GM23338 (cell line): ENCODE measurements at regions not wholly inside any gene's neighbourhood (a gene's known extent, or its start where the extent isn't known, plus 50 kb on each side); places are given as distances from the start of the nearest gene placed in this dataset.

ENCODE experiments used
- ATAC-seq: fragments of 200-7000 bp; cut with Tn5 transposase; 3 replicates; pipeline ENCODE4 v1.9.1; 2020
- DNase-seq: peaks from one replicate; pipeline ENCODE4 v3.0.0-alpha.2; 2015; ENCODE audit warnings: low spot score
- H2AFZ ChIP-seq: fragments of 200-600 bp; sonication (generic); 2 replicates; pipeline ENCODE4 v1.8.0; 2016; ENCODE audit warnings: antibody characterized with exemption, mild to moderate bottlenecking, moderate library complexity
- H3F3A ChIP-seq: fragments of 200-600 bp; sonication (generic); replicated peaks from 2 replicates; pipeline ENCODE4 v1.8.0; 2017; ENCODE audit warnings: antibody characterized with exemption, mixed run types, low read depth
- H3K27ac ChIP-seq: fragments of 200-600 bp; sonication (generic); 2 replicates; pipeline ENCODE4 v1.6.1; 2016; ENCODE audit warnings: low read depth
- H3K27me3 ChIP-seq: fragments of 200-600 bp; sonication (generic); 2 replicates; pipeline ENCODE4 v1.8.0; 2016; ENCODE audit warnings: mild to moderate bottlenecking, mixed run types, moderate library complexity; ENCODE audit not compliant: insufficient read depth
- H3K36me3 ChIP-seq: fragments of 200-600 bp; sonication (generic); 2 replicates; pipeline ENCODE4 v1.8.0; 2016; ENCODE audit warnings: mild to moderate bottlenecking; ENCODE audit not compliant: insufficient read depth
- H3K4me1 ChIP-seq: fragments of 200-600 bp; sonication (generic); 2 replicates; pipeline ENCODE4 v1.8.0; 2016; ENCODE audit warnings: mild to moderate bottlenecking, moderate library complexity; ENCODE audit not compliant: insufficient read depth
- H3K4me2 ChIP-seq: fragments of 200-600 bp; sonication (generic); 2 replicates; pipeline ENCODE4 v1.7.1; 2017; ENCODE audit warnings: mixed run types
- H3K4me3 ChIP-seq: fragments of 200-600 bp; sonication (generic); 2 replicates; pipeline ENCODE4 v1.6.1; 2016; ENCODE audit warnings: mixed run types
- H3K79me2 ChIP-seq: fragments of 200-600 bp; sonication (generic); replicated peaks from 2 replicates; pipeline ENCODE4 v1.8.0; 2017; ENCODE audit warnings: mild to moderate bottlenecking; ENCODE audit not compliant: insufficient read depth
- H3K9me2 ChIP-seq: fragments of 200-600 bp; sonication (generic); 2 replicates; pipeline ENCODE4 v1.8.0; 2017; ENCODE audit not compliant: insufficient read depth
- H4K20me1 ChIP-seq: fragments of 200-600 bp; sonication (generic); replicated peaks from 2 replicates; pipeline ENCODE4 v1.8.0; 2017; ENCODE audit warnings: mild to moderate bottlenecking; ENCODE audit not compliant: insufficient read depth
- H3K27ac Mint-ChIP-seq: 2 replicates; pipeline ENCODE4 v1.8.0; 2020; ENCODE audit warnings: inconsistent platforms, mild to moderate bottlenecking, moderate library complexity, mixed read lengths
- H3K27me3 Mint-ChIP-seq: 3 replicates; pipeline ENCODE4 v1.8.0; 2022; ENCODE audit warnings: low read depth, mild to moderate bottlenecking, moderate library complexity, mixed read lengths, inconsistent platforms; ENCODE audit not compliant: insufficient read depth, poor library complexity
- H3K36me3 Mint-ChIP-seq: 3 replicates; pipeline ENCODE4 v1.8.0; 2021; ENCODE audit warnings: low read depth, mild to moderate bottlenecking, inconsistent platforms, moderate library complexity, mixed read lengths
- H3K4me1 Mint-ChIP-seq: 3 replicates; pipeline ENCODE4 v1.8.0; 2020; ENCODE audit warnings: mild to moderate bottlenecking, inconsistent platforms, mixed read lengths
- H3K4me3 Mint-ChIP-seq: 3 replicates; pipeline ENCODE4 v1.8.0; 2021; ENCODE audit warnings: moderate library complexity, mild to moderate bottlenecking, inconsistent platforms, mixed read lengths
- H3K9me3 Mint-ChIP-seq: 3 replicates; pipeline ENCODE4 v1.8.0; 2020; ENCODE audit warnings: moderate library complexity, mild to moderate bottlenecking, inconsistent platforms, mixed read lengths
- CREB1 ChIP-seq: fragments of 250-450 bp; sonication (Bioruptor Pico); IDR thresholded peaks from 2 replicates; pipeline ENCODE4 v1.5.0; 2020; ENCODE audit warnings: low read depth, mild to moderate bottlenecking, moderate library complexity
- EZH2 ChIP-seq: fragments of 200-600 bp; sonication (generic); IDR thresholded peaks from one replicate; pipeline ENCODE4 v1.8.0; 2017; ENCODE audit warnings: antibody characterized with exemption, mild to moderate bottlenecking, low read depth; ENCODE audit not compliant: unreplicated experiment
- EZH2phosphoT487 ChIP-seq: fragments of 200-600 bp; sonication (generic); IDR thresholded peaks from one replicate; pipeline ENCODE4 v1.8.1; 2018; ENCODE audit warnings: antibody characterized with exemption; ENCODE audit not compliant: unreplicated experiment
- POLR2AphosphoS5 ChIP-seq: IDR thresholded peaks from 2 replicates; pipeline ENCODE4 v1.6.1; 2016; ENCODE audit warnings: antibody characterized with exemption, low read depth
- STAT1 ChIP-seq: IDR thresholded peaks from one replicate; pipeline ENCODE4 v1.6.1; 2016; ENCODE audit warnings: antibody characterized with exemption; ENCODE audit not compliant: unreplicated experiment
- ZNF331 ChIP-seq: fragments of 250-450 bp; sonication (Bioruptor Pico); IDR thresholded peaks from 2 replicates; pipeline ENCODE4 v1.5.0; 2020; ENCODE audit warnings: low read depth, mild to moderate bottlenecking, moderate library complexity
- TF ChIP-seq, protein P1 (sequence below): fragments of 250-450 bp; sonication (Bioruptor Pico); IDR thresholded peaks from 2 replicates; pipeline ENCODE4 v1.5.0; 2020; ENCODE audit warnings: mild to moderate bottlenecking, moderate library complexity
- TF ChIP-seq, protein P2 (sequence below): IDR thresholded peaks from 2 replicates; pipeline ENCODE4 v1.6.1; 2016; ENCODE audit warnings: antibody characterized with exemption

DNA sequence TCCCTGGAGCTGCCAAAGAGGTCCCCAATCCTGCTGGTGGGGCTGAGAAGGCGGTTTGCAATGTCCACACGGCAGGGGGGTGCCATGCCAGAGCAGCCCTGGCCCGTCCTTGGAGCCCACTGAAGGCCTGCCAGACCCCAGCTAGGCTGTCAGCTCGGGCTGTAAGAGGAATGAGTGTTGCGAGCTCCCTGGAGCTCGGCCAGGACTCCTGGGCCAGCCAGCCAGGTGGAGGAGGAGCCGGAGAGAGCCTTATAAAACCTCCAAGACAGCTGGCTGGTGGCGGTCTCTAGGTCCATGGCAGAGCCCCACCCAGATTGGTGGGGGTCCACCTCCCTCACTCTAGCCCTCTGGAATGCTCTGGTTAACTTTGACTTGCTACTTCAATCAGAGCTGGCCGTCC lies 55.1 kb upstream of the CALN1 start (continued):
- TF ChIP-seq, protein P1, sequence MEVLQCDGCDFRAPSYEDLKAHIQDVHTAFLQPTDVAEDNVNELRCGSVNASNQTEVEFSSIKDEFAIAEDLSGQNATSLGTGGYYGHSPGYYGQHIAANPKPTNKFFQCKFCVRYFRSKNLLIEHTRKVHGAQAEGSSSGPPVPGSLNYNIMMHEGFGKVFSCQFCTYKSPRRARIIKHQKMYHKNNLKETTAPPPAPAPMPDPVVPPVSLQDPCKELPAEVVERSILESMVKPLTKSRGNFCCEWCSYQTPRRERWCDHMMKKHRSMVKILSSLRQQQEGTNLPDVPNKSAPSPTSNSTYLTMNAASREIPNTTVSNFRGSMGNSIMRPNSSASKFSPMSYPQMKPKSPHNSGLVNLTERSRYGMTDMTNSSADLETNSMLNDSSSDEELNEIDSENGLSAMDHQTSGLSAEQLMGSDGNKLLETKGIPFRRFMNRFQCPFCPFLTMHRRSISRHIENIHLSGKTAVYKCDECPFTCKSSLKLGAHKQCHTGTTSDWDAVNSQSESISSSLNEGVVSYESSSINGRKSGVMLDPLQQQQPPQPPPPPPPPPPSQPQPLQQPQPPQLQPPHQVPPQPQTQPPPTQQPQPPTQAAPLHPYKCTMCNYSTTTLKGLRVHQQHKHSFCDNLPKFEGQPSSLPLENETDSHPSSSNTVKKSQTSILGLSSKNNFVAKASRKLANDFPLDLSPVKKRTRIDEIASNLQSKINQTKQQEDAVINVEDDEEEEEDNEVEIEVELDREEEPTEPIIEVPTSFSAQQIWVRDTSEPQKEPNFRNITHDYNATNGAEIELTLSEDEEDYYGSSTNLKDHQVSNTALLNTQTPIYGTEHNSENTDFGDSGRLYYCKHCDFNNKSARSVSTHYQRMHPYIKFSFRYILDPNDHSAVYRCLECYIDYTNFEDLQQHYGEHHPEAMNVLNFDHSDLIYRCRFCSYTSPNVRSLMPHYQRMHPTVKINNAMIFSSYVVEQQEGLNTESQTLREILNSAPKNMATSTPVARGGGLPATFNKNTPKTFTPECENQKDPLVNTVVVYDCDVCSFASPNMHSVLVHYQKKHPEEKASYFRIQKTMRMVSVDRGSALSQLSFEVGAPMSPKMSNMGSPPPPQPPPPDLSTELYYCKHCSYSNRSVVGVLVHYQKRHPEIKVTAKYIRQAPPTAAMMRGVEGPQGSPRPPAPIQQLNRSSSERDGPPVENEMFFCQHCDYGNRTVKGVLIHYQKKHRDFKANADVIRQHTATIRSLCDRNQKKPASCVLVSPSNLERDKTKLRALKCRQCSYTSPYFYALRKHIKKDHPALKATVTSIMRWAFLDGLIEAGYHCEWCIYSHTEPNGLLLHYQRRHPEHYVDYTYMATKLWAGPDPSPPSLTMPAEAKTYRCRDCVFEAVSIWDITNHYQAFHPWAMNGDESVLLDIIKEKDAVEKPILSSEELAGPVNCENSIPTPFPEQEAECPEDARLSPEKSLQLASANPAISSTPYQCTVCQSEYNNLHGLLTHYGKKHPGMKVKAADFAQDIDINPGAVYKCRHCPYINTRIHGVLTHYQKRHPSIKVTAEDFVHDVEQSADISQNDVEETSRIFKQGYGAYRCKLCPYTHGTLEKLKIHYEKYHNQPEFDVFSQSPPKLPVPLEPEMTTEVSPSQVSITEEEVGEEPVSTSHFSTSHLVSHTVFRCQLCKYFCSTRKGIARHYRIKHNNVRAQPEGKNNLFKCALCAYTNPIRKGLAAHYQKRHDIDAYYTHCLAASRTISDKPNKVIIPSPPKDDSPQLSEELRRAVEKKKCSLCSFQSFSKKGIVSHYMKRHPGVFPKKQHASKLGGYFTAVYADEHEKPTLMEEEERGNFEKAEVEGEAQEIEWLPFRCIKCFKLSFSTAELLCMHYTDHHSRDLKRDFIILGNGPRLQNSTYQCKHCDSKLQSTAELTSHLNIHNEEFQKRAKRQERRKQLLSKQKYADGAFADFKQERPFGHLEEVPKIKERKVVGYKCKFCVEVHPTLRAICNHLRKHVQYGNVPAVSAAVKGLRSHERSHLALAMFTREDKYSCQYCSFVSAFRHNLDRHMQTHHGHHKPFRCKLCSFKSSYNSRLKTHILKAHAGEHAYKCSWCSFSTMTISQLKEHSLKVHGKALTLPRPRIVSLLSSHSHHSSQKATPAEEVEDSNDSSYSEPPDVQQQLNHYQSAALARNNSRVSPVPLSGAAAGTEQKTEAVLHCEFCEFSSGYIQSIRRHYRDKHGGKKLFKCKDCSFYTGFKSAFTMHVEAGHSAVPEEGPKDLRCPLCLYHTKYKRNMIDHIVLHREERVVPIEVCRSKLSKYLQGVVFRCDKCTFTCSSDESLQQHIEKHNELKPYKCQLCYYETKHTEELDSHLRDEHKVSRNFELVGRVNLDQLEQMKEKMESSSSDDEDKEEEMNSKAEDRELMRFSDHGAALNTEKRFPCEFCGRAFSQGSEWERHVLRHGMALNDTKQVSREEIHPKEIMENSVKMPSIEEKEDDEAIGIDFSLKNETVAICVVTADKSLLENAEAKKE (CRISPR knock-in tag) = no peak
- TF ChIP-seq POLR2AphosphoS5 (no peak), EZH2phosphoT487 (no peak)
- TF ChIP-seq, protein P2, sequence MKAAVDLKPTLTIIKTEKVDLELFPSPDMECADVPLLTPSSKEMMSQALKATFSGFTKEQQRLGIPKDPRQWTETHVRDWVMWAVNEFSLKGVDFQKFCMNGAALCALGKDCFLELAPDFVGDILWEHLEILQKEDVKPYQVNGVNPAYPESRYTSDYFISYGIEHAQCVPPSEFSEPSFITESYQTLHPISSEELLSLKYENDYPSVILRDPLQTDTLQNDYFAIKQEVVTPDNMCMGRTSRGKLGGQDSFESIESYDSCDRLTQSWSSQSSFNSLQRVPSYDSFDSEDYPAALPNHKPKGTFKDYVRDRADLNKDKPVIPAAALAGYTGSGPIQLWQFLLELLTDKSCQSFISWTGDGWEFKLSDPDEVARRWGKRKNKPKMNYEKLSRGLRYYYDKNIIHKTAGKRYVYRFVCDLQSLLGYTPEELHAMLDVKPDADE = no peak

- Histone ChIP-seq H3K27me3 (no peaks in the 10 kb centered on the region), H3F3A (no peaks in the 10 kb centered on the region), H3K4me1 (no peaks in the 10 kb centered on the region), H3K79me2 (no peaks in the 10 kb centered on the region), H4K20me1 (no peaks in the 10 kb centered on the region), H3K27ac (no peak overlapping the region), H3K9me2 (no peaks in the 10 kb centered on the region), H2AFZ (no peak overlapping the region), H3K36me3 (no peaks in the 10 kb centered on the region), H3K4me2 (no peak overlapping the region), H3K4me3 (no peak overlapping the region)
- no peak overlapping the region for H3K4me3 Mint-ChIP-seq
- no peaks in the 10 kb centered on the region; the same call in 2 of the 3 replicates for H3K4me1 Mint-ChIP-seq
- no peak overlapping the region for H3K27ac Mint-ChIP-seq
- H3K27me3 Mint-ChIP-seq = peaks cover 4% of the 10 kb centered on the region
- TF ChIP-seq EZH2phosphoT487 (no peak), CREB1 (no peak), EZH2 (no peak), ZNF331 (CRISPR knock-in tag) (no peak), STAT1 (no peak)
- TF ChIP-seq, protein P2 = no peak
- H3K36me3 Mint-ChIP-seq = no peaks in the 10 kb centered on the region; the same call in 2 of the 3 replicates
- H3K9me3 Mint-ChIP-seq = peaks cover 4% of the 10 kb centered on the region; the same call in 1 of the 3 replicates
- no peak for ATAC-seq
- DNase-seq = no peak
These were observed 54.7 kb upstream of the CALN1 start for GRCh38 chr7:72466797-72467196.
